Vagina (tissue), 2 donors: ENCODE measurements at regions not wholly inside any gene's neighbourhood (a gene's known extent, or its start where the extent isn't known, plus 50 kb on each side); places are given as distances from the start of the nearest gene placed in this dataset.

Experiments
- CTCF ChIP-seq, 3 experiments: fragments of 450-650 bp in 2 of 3; fragments of 200-600 bp in 1 of 3; sonication (generic) in 1 of 3; IDR thresholded peaks; one replicate each; pipeline ENCODE4 v1.5.1; 2017 to 2019; ENCODE audit warnings: antibody characterized with exemption in 3 of 3, mild to moderate bottlenecking in 2 of 3, moderate library complexity in 2 of 3
- POLR2A ChIP-seq, 2 donors: fragments of 450-650 bp; IDR thresholded peaks; one replicate each; pipeline ENCODE4 v1.6.1; 2017; ENCODE audit warnings: antibody characterized with exemption in 2 of 2, mild to moderate bottlenecking in 2 of 2, moderate library complexity in 2 of 2
- POLR2AphosphoS5 ChIP-seq, 2 donors: sonication (generic); formaldehyde crosslinking; IDR thresholded peaks; one replicate each; pipeline ENCODE4 v1.9.0; 2017; ENCODE audit warnings: antibody characterized with exemption in 2 of 2, mild to moderate bottlenecking in 2 of 2, low read depth in 1 of 2; ENCODE audit not compliant: insufficient read depth in 1 of 2

GRCh38 chr10:130971123-130971435, 340.4 kb downstream of the TCERG1L start:
- TF ChIP-seq CTCF (IDR thresholded peaks at IDR 0.05) (no peak), POLR2A (IDR thresholded peaks at IDR 0.05) (no peak), POLR2AphosphoS5 (IDR thresholded peaks at IDR 0.05; ENCODE audit: insufficient read depth in 1 of 2, low read depth in 1 of 2) (no peak)
